ENCODE measurements at regions not wholly inside any gene's neighbourhood (a gene's known extent, or its start where the extent isn't known, plus 50 kb on each side); places are given as distances from the start of the nearest gene placed in this dataset.

DNA sequence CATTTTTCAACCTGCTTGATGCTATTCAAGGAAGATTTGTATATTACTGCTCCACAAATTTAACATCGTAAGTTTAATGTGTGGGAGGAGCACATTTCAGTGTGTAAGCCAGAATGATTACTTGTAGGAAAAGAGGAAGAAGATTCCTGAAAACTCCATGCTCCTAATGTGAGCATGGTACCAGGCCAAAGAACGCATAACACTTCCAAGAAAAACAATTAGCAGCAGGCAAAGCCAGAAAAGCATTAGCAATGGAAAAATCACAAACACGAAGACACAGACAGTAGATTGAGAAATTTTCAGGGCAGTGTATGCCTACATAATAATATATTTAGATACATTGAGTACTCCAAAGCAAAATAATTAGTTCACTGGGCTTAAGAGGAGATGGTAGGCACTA lies 96.6 kb upstream of the CBLB start:
- DNase-seq: no peak
- no peaks in the 10 kb centered on the region for H3K9me3 ChIP-seq (ENCODE audit: control insufficient read depth, low read length)
- ATAC-seq (ENCODE audit: low FRiP score): peak; percentile 69
- intact Hi-C loops (cut with DNase I): no loop called here
- H3K4me1 ChIP-seq (ENCODE audit: control insufficient read depth in 1 of 2, insufficient read depth in 2 of 2, low read length in 2 of 2): peaks cover 0 to 2% of the 10 kb centered on the region in 2 donors
- WGBS, 2 donors: 3 to 10% methylated on average over 3 of the region's 3 CpGs
- H3K4me3 ChIP-seq (ENCODE audit: low read length in 2 of 2): no peak overlapping the region
- no peak overlapping the region for H3K27ac ChIP-seq (ENCODE audit: low read depth in 1 of 2, low read length in 2 of 2)
- no peaks in the 10 kb centered on the region for H3K27me3 ChIP-seq (ENCODE audit: control insufficient read depth in 1 of 2, insufficient read depth in 2 of 2, low read length in 1 of 2)
- H3K36me3 ChIP-seq (ENCODE audit: control insufficient read depth in 1 of 2, insufficient read depth in 2 of 2, low read length in 1 of 2): no peaks in the 10 kb centered on the region

DNA sequence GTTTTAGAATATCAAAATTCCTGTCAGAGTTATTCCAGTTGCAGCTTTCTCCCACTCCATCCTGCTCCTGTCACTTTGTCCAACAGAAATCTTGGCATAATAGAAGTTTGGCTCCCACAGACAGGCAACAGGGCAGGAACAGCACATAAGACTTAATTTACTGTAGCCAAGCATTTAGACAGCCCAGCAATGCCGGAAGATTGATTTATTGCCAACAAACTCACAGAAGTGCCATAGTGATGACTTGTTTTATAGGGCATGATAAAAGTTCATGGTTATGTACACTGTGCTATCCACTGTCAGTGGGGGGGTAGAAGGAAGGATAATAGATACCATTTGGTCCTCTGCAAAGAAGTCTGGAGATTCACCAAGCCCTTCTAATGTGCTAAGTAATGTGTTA lies 98.3 kb upstream of the CBLB start:
- H3K4me3 ChIP-seq (ENCODE audit: low read length in 2 of 2): no peak overlapping the region
- peaks cover 0 to 2% of the 10 kb centered on the region in 2 donors for H3K4me1 ChIP-seq (ENCODE audit: control insufficient read depth in 1 of 2, insufficient read depth in 2 of 2, low read length in 2 of 2)
- no peaks in the 10 kb centered on the region for H3K9me3 ChIP-seq (ENCODE audit: control insufficient read depth, low read length)
- ATAC-seq (ENCODE audit: low FRiP score) (no peak), DNase-seq (no peak)
- intact Hi-C loops (cut with DNase I): no loop called here
- H3K27ac ChIP-seq (ENCODE audit: low read depth in 1 of 2, low read length in 2 of 2): no peak overlapping the region
- 3 to 4% methylated on average over 1 of the region's 1 CpG for WGBS, 2 donors
- H3K36me3 ChIP-seq (ENCODE audit: control insufficient read depth in 1 of 2, insufficient read depth in 2 of 2, low read length in 1 of 2): no peaks in the 10 kb centered on the region
- no peaks in the 10 kb centered on the region for H3K27me3 ChIP-seq (ENCODE audit: control insufficient read depth in 1 of 2, insufficient read depth in 2 of 2, low read length in 1 of 2)

DNA sequence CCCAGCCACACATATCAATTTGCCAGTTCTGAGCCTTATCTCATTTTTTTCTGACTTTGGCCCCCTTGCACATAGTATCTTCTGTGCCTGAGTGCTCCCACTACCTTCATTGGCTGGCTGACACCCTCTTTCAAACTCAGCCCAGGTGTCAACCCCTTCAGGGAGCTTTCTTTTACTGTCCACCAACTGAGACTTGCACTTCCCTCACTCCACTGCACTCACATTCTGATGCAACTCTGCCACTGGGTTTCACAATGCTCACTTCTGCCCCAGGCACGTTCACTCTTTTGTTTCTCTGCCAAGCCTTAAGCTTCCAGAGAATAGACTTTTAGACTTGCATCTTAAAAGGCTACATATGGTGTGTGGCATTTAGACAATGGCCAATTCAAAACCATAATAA lies 101.5 kb upstream of the CBLB start:
- H3K27me3 ChIP-seq (ENCODE audit: control insufficient read depth in 1 of 2, insufficient read depth in 2 of 2, low read length in 1 of 2): no peaks in the 10 kb centered on the region
- H3K4me1 ChIP-seq (ENCODE audit: control insufficient read depth in 1 of 2, insufficient read depth in 2 of 2, low read length in 2 of 2): peaks cover 0 to 2% of the 10 kb centered on the region in 2 donors
- no peak overlapping the region for H3K27ac ChIP-seq (ENCODE audit: low read depth in 1 of 2, low read length in 2 of 2)
- H3K9me3 ChIP-seq (ENCODE audit: control insufficient read depth, low read length): no peaks in the 10 kb centered on the region
- H3K4me3 ChIP-seq (ENCODE audit: low read length in 2 of 2): no peak overlapping the region
- intact Hi-C loops (cut with DNase I): no loop called here
- WGBS, 2 donors: 36 to 40% methylated on average over 1 of the region's 1 CpG
- ATAC-seq (ENCODE audit: low FRiP score) (peak; percentile 64), DNase-seq (no peak)
- H3K36me3 ChIP-seq (ENCODE audit: control insufficient read depth in 1 of 2, insufficient read depth in 2 of 2, low read length in 1 of 2): no peaks in the 10 kb centered on the region

DNA sequence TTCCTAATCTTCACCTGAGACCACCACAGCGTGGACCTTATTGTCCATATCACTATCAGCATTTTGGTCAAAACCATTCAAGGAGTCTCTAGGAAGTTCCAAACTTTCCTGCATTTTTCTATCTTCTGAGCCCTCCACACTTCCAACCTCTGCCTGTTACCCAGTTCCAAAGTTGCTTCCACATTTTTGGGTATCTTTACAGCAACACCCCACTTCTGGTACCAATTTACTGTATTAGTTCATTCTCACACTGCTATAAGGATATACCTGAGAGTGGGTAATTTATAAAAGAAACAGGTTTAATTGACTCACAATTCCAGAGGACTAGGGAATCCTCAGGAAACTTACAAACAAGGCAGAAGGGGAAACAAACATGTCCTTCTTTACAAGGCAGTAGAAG lies 103.3 kb upstream of the CBLB start:
- H3K36me3 ChIP-seq (ENCODE audit: control insufficient read depth in 1 of 2, insufficient read depth in 2 of 2, low read length in 1 of 2): no peaks in the 10 kb centered on the region
- H3K27me3 ChIP-seq (ENCODE audit: control insufficient read depth in 1 of 2, insufficient read depth in 2 of 2, low read length in 1 of 2): no peaks in the 10 kb centered on the region
- no peak for ATAC-seq (ENCODE audit: low FRiP score)
- intact Hi-C loops (cut with DNase I): no loop called here
- no peak for DNase-seq
- peaks cover 0 to 2% of the 10 kb centered on the region in 2 donors for H3K4me1 ChIP-seq (ENCODE audit: control insufficient read depth in 1 of 2, insufficient read depth in 2 of 2, low read length in 2 of 2)
- WGBS, 2 donors: 0 to 1% methylated on average over 1 of the region's 1 CpG
- no peak overlapping the region for H3K27ac ChIP-seq (ENCODE audit: low read depth in 1 of 2, low read length in 2 of 2)
- H3K4me3 ChIP-seq (ENCODE audit: low read length in 2 of 2): no peak overlapping the region
- no peaks in the 10 kb centered on the region for H3K9me3 ChIP-seq (ENCODE audit: control insufficient read depth, low read length)

DNA sequence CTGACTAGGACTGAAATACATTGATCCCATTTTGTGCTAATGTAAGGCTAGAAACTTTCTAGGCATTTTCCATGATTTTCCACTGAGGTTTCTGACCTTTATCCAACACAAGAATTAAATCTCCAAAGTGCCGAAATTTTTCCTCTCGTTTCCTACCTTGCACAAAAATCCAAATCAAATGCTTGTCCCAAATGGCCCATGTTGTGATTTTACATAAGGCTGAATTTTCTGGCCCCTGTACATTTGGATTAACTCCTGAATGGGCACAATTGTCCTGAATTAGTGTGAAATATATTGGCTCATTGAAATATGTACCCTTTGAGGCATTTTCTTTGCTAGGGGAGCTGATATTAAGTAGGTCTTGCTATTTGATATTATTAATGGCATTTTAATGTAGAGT lies 105.6 kb upstream of the CBLB start:
- Histone ChIP-seq H3K27ac (ENCODE audit: low read depth in 1 of 2, low read length in 2 of 2) (no peak overlapping the region), H3K4me3 (ENCODE audit: low read length in 2 of 2) (no peak overlapping the region), H3K9me3 (ENCODE audit: control insufficient read depth, low read length) (no peaks in the 10 kb centered on the region), H3K36me3 (ENCODE audit: control insufficient read depth in 1 of 2, insufficient read depth in 2 of 2, low read length in 1 of 2) (no peaks in the 10 kb centered on the region), H3K27me3 (ENCODE audit: control insufficient read depth in 1 of 2, insufficient read depth in 2 of 2, low read length in 1 of 2) (no peaks in the 10 kb centered on the region), H3K4me1 (ENCODE audit: control insufficient read depth in 1 of 2, insufficient read depth in 2 of 2, low read length in 2 of 2) (no peaks in the 10 kb centered on the region)
- no peak for DNase-seq
- ATAC-seq (ENCODE audit: low FRiP score): no peak
- intact Hi-C loops (cut with DNase I): no loop called here
- WGBS, 2 donors: 84 to 92% methylated on average over 2 of the region's 2 CpGs

DNA sequence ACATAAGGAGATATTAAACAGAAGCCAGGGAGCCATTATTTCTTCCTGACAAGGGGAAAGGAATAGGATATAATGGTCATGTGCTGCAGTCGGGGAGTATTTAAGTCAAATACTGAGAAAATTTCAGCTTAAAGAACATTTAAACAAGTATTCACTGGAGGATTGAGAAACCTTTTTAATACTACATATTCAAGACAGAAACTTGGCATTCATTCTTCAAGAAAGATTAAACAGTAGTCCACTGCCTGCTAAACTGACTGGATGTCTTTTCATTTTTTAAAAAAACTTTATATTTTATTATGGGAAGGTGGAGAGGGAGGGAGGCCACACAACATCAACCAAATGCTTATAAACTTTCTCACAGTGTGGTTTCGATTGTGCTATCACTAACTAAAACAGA lies 107.4 kb upstream of the CBLB start:
- 70 to 76% methylated on average over 2 of the region's 2 CpGs for WGBS, 2 donors

DNA sequence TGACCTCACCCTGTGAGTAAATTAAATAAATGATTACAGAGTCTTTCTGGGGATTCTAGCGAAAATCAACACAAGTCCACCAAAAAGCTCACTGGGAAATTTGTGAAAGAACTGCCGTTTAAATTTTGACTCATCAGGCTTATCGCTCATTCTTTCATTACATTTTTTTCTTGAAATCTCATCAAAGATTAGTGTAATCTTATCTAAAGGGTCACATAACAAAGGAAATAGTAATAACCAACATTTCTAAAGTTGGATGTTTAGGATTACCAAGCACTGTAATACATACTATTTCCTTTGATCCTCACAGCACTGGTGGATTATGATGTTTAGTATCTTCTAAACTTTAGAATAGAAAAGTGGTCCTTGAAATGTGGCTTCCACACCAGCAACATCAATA lies 111.1 kb upstream of the CBLB start:
- no peaks in the 10 kb centered on the region for H3K36me3 ChIP-seq (ENCODE audit: control insufficient read depth in 1 of 2, insufficient read depth in 2 of 2, low read length in 1 of 2)
- H3K4me3 ChIP-seq (ENCODE audit: low read length in 2 of 2): no peak overlapping the region
- H3K4me1 ChIP-seq (ENCODE audit: control insufficient read depth in 1 of 2, insufficient read depth in 2 of 2, low read length in 2 of 2): no peaks in the 10 kb centered on the region
- DNase-seq (no peak), ATAC-seq (ENCODE audit: low FRiP score) (no peak)
- no peaks in the 10 kb centered on the region for H3K9me3 ChIP-seq (ENCODE audit: control insufficient read depth, low read length)
- no peak overlapping the region for H3K27ac ChIP-seq (ENCODE audit: low read depth in 1 of 2, low read length in 2 of 2)
- WGBS, 2 donors: 65 to 73% methylated on average over 3 of the region's 3 CpGs
- no peaks in the 10 kb centered on the region for H3K27me3 ChIP-seq (ENCODE audit: control insufficient read depth in 1 of 2, insufficient read depth in 2 of 2, low read length in 1 of 2)
- intact Hi-C loops (cut with DNase I): loop anchor here in 1 of 2 donors (10.0 kb wide), 1 partner anchor 85 kb away; no protein-coding TSS in a partner anchor

More for the DNA sequence above, 107.4 kb upstream of the CBLB start:
- no peak for DNase-seq
- no peak for ATAC-seq (ENCODE audit: low FRiP score)
- H3K27ac ChIP-seq (ENCODE audit: low read depth in 1 of 2, low read length in 2 of 2): no peak overlapping the region
- H3K36me3 ChIP-seq (ENCODE audit: control insufficient read depth in 1 of 2, insufficient read depth in 2 of 2, low read length in 1 of 2): no peaks in the 10 kb centered on the region
- H3K4me3 ChIP-seq (ENCODE audit: low read length in 2 of 2): no peak overlapping the region
- no peaks in the 10 kb centered on the region for H3K4me1 ChIP-seq (ENCODE audit: control insufficient read depth in 1 of 2, insufficient read depth in 2 of 2, low read length in 2 of 2)
- intact Hi-C loops (cut with DNase I): no loop called here
- H3K27me3 ChIP-seq (ENCODE audit: control insufficient read depth in 1 of 2, insufficient read depth in 2 of 2, low read length in 1 of 2): no peaks in the 10 kb centered on the region
- no peaks in the 10 kb centered on the region for H3K9me3 ChIP-seq (ENCODE audit: control insufficient read depth, low read length)

DNA sequence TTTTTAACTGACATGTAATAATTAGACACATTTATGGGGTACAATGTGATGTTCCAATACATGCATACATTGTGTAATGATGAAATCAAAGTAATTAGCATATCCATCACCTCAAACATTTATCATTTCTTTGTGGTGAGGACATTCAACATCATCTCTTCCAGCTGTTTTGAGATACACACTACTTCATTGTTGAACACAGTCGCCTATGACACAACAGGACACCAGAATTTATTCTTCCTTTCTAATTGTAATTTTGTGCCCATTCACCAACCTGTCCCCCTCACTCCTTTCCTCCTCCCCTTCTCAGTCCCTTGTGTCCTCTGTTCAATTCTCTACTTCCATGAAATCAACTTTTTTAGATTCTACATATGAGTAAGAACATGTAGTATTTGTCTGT lies 113.4 kb upstream of the CBLB start:
- WGBS, 2 donors: 96 to 99% methylated on average over 1 of the region's 1 CpG
- DNase-seq (no peak), ATAC-seq (ENCODE audit: low FRiP score) (no peak)
- no peak overlapping the region for H3K4me3 ChIP-seq (ENCODE audit: low read length in 2 of 2)
- H3K4me1 ChIP-seq (ENCODE audit: control insufficient read depth in 1 of 2, insufficient read depth in 2 of 2, low read length in 2 of 2): no peaks in the 10 kb centered on the region
- H3K9me3 ChIP-seq (ENCODE audit: control insufficient read depth, low read length): no peaks in the 10 kb centered on the region
- H3K36me3 ChIP-seq (ENCODE audit: control insufficient read depth in 1 of 2, insufficient read depth in 2 of 2, low read length in 1 of 2): no peaks in the 10 kb centered on the region
- no peaks in the 10 kb centered on the region for H3K27me3 ChIP-seq (ENCODE audit: control insufficient read depth in 1 of 2, insufficient read depth in 2 of 2, low read length in 1 of 2)
- H3K27ac ChIP-seq (ENCODE audit: low read depth in 1 of 2, low read length in 2 of 2): no peak overlapping the region
- intact Hi-C loops (cut with DNase I): loop anchor here in 1 of 2 donors (10.0 kb wide), 1 partner anchor 83 kb away; no protein-coding TSS in a partner anchor

DNA sequence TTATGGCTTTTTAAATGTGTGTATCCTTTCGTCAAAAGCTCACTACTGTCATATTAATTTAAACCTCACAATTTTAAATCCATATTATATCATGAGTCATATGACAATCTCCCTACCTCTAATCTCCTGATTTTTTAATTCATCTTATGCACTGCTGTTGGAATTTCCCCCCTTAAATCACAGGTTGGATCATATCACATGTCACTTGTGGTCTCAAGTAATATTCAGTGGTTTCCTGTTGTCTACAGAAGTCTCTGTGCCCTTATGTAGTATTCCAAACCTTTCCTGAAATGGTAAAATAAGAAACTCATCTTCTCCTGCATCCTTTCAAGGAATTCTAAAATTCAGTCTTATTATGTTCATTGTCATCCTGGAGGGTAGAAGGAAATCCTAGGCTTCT lies 116.0 kb upstream of the CBLB start:
- H3K27me3 ChIP-seq (ENCODE audit: control insufficient read depth in 1 of 2, insufficient read depth in 2 of 2, low read length in 1 of 2): no peaks in the 10 kb centered on the region
- no peaks in the 10 kb centered on the region for H3K36me3 ChIP-seq (ENCODE audit: control insufficient read depth in 1 of 2, insufficient read depth in 2 of 2, low read length in 1 of 2)
- H3K27ac ChIP-seq (ENCODE audit: low read depth in 1 of 2, low read length in 2 of 2): no peak overlapping the region
- H3K4me1 ChIP-seq (ENCODE audit: control insufficient read depth in 1 of 2, insufficient read depth in 2 of 2, low read length in 2 of 2): no peaks in the 10 kb centered on the region
- no peak overlapping the region for H3K4me3 ChIP-seq (ENCODE audit: low read length in 2 of 2)
- 95 to 100% methylated on average over 1 of the region's 1 CpG for whole genome bisulfite sequencing, 2 donors
- intact Hi-C loops (cut with DNase I): loop anchor here in 1 of 2 donors (10.0 kb wide), 1 partner anchor 80 kb away; no protein-coding TSS in a partner anchor
- ATAC-seq (ENCODE audit: low FRiP score) (no peak), DNase-seq (no peak)
- H3K9me3 ChIP-seq (ENCODE audit: control insufficient read depth, low read length): no peaks in the 10 kb centered on the region

Measured in aorta (tissue), 5 donors.